H1 (cell line): ENCODE measurements at regions not wholly inside any gene's neighbourhood (a gene's known extent, or its start where the extent isn't known, plus 50 kb on each side); places are given as distances from the start of the nearest gene placed in this dataset.

Experiments
- CTCF ChIA-PET: fragments of 300-600 bp; sonication (Branson Sonifier 250); formaldehyde crosslinking; loops from one replicate; lab custom pipeline; 2021; ENCODE audit not compliant: partially characterized antibody; lab: Charles Lee
- POLR2A ChIA-PET: fragments of 300-600 bp; sonication (Branson Sonifier 250); formaldehyde crosslinking; loops from one replicate; lab custom pipeline; 2021; ENCODE audit warnings: inconsistent platforms; ENCODE audit not compliant: partially characterized antibody; lab: Charles Lee
- DNase-seq, 2 experiments: peaks; one replicate each; pipeline versions ENCODE4 v3.0.0 to v3.0.0-alpha.2; 2010 to 2022; ENCODE audit warnings: low spot score in 2 of 2, low read depth in 1 of 2, mixed read lengths in 1 of 2
- FAIRE-seq: peaks from 2 replicates; lab custom pipeline; 2011; peaks lifted over from hg19 to GRCh38; lab: Jason Lieb, UNC
- H2AFZ ChIP-seq: 2 replicates; pipeline ENCODE4 v1.8.1; 2012; ENCODE audit warnings: low read length, inconsistent platforms
- H2AK5ac ChIP-seq: 2 replicates; pipeline ENCODE4 v1.6.1; 2013; ENCODE audit warnings: low read depth, low read length
- H2BK120ac ChIP-seq: replicated peaks from 2 replicates; pipeline ENCODE3; 2013; ENCODE audit warnings: low read depth, low read length, inconsistent platforms
- H2BK12ac ChIP-seq: 2 replicates; pipeline ENCODE4 v1.6.1; 2013; ENCODE audit warnings: low read depth, low read length
- H2BK15ac ChIP-seq: 2 replicates; pipeline ENCODE4 v1.6.1; 2013; ENCODE audit warnings: low read length
- H2BK20ac ChIP-seq: 2 replicates; pipeline ENCODE4 v1.6.1; 2013; ENCODE audit warnings: low read length
- H2BK5ac ChIP-seq: 2 replicates; pipeline ENCODE4 v1.6.1; 2013; ENCODE audit warnings: low read depth, low read length
- H3K14ac ChIP-seq: 2 replicates; pipeline ENCODE4 v1.6.1; 2013; ENCODE audit warnings: inconsistent platforms; ENCODE audit not compliant: insufficient read length
- H3K18ac ChIP-seq: 2 replicates; pipeline ENCODE4 v1.6.1; 2013; ENCODE audit warnings: low read length; ENCODE audit errors: extremely low read depth
- H3K23ac ChIP-seq: 2 replicates; pipeline ENCODE4 v1.6.1; 2013; ENCODE audit warnings: inconsistent platforms; ENCODE audit not compliant: insufficient read length
- H3K23me2 ChIP-seq: 2 replicates; pipeline ENCODE4 v1.6.1; 2013; ENCODE audit warnings: low read depth, low read length
- H3K27ac ChIP-seq: 2 replicates; pipeline ENCODE4 v1.6.1; 2011; ENCODE audit warnings: low read depth, low read length, inconsistent platforms
- H3K27me3 ChIP-seq, 4 experiments: replicated peaks in 1 of 4; 1 replicate in 1 of 4; 2 replicates in 3 of 4; pipeline versions ENCODE4 v1.6.1 to v1.8.1; 2011 to 2013; ENCODE audit warnings: low read length in 3 of 4, mild to moderate bottlenecking in 3 of 4, inconsistent platforms in 2 of 4, mixed read lengths in 2 of 4, moderate library complexity in 1 of 4; ENCODE audit not compliant: control insufficient read depth in 3 of 4, insufficient read depth in 3 of 4; ENCODE audit errors: extremely low read depth in 1 of 4
- H3K36me3 ChIP-seq, 4 experiments: 2 replicates each; pipeline versions ENCODE4 v1.6.1 to v1.8.1; 2011 to 2013; ENCODE audit warnings: mild to moderate bottlenecking in 4 of 4, low read length in 3 of 4, moderate library complexity in 2 of 4, control low read depth in 1 of 4, inconsistent platforms in 1 of 4; ENCODE audit not compliant: insufficient read depth in 4 of 4, control insufficient read depth in 2 of 4
- H3K4ac ChIP-seq: replicated peaks from 2 replicates; pipeline ENCODE3; 2013; ENCODE audit warnings: low read length, low read depth, mixed read lengths, inconsistent platforms; ENCODE audit not compliant: insufficient read length
- H3K4me1 ChIP-seq, 4 experiments: replicated peaks in 1 of 4; 1 replicate in 1 of 4; 2 replicates in 3 of 4; pipeline versions ENCODE4 v1.6.1 to v1.8.1; 2011 to 2013; ENCODE audit warnings: low read length in 3 of 4, inconsistent platforms in 2 of 4, mixed read lengths in 1 of 4; ENCODE audit not compliant: insufficient read depth in 4 of 4, control insufficient read depth in 3 of 4
- H3K4me2 ChIP-seq, 2 experiments: 2 replicates each; pipeline versions ENCODE4 v1.6.1 to v1.8.1; 2011 to 2013; ENCODE audit warnings: low read depth in 2 of 2, low read length in 2 of 2, control low read depth in 1 of 2, inconsistent platforms in 1 of 2, mild to moderate bottlenecking in 1 of 2; ENCODE audit not compliant: insufficient read depth in 1 of 2
- H3K4me3 ChIP-seq, 4 experiments: fragments of 200-600, 300-600 bp in 1 of 4; sonication (generic), shearing (Covaris generic), sonication (Bioruptor Twin) in 1 of 4; 2 replicates each; pipeline versions ENCODE4 v1.5.1 to v1.8.1; 2011 to 2016; ENCODE audit warnings: low read length in 4 of 4, low read depth in 3 of 4, control low read depth in 2 of 4, inconsistent platforms in 2 of 4, mild to moderate bottlenecking in 2 of 4, mixed read lengths in 1 of 4, moderate library complexity in 1 of 4; ENCODE audit not compliant: insufficient read depth in 2 of 4; ENCODE audit errors: extremely low read depth in 1 of 4
- H3K56ac ChIP-seq: replicated peaks from 2 replicates; pipeline ENCODE3; 2013; ENCODE audit warnings: low read depth, mild to moderate bottlenecking, mixed read lengths, low read length, inconsistent platforms; ENCODE audit not compliant: insufficient read length
- H3K79me1 ChIP-seq: 2 replicates; pipeline ENCODE4 v1.6.1; 2013; ENCODE audit warnings: low read depth, low read length, control low read depth
- H3K79me2 ChIP-seq, 2 experiments: 2 replicates each; pipeline versions ENCODE4 v1.6.1 to v1.8.1; 2012 to 2013; ENCODE audit warnings: low read length in 2 of 2, mild to moderate bottlenecking in 2 of 2, inconsistent platforms in 1 of 2; ENCODE audit not compliant: insufficient read depth in 2 of 2, control insufficient read depth in 1 of 2
- H3K9ac ChIP-seq, 4 experiments: replicated peaks in 1 of 4; 1 replicate in 1 of 4; 2 replicates in 3 of 4; pipeline versions ENCODE4 v1.6.1 to v1.8.1; 2011 to 2013; ENCODE audit warnings: low read depth in 3 of 4, low read length in 3 of 4, control low read depth in 2 of 4, mild to moderate bottlenecking in 2 of 4, moderate library complexity in 2 of 4, inconsistent platforms in 1 of 4; ENCODE audit errors: extremely low read depth in 1 of 4
- H3K9me3 ChIP-seq, 2 experiments: 2 replicates each; pipeline versions ENCODE4 v1.6.1 to v1.8.1; 2012 to 2013; ENCODE audit warnings: mild to moderate bottlenecking in 2 of 2, moderate library complexity in 2 of 2, control low read depth in 1 of 2, inconsistent platforms in 1 of 2, low read depth in 1 of 2, low read length in 1 of 2, mixed read lengths in 1 of 2; ENCODE audit not compliant: insufficient read depth in 2 of 2
- H4K20me1 ChIP-seq, 2 experiments: replicated peaks in 1 of 2; 2 replicates each; pipeline versions ENCODE3 to v1.8.1; 2011 to 2013; ENCODE audit warnings: inconsistent platforms in 2 of 2, low read length in 2 of 2, mild to moderate bottlenecking in 1 of 2; ENCODE audit not compliant: insufficient read depth in 2 of 2, control insufficient read depth in 1 of 2
- H4K5ac ChIP-seq: 2 replicates; pipeline ENCODE4 v1.6.1; 2013; ENCODE audit warnings: low read length, low read depth, mixed read lengths, inconsistent platforms; ENCODE audit not compliant: insufficient read length
- H4K8ac ChIP-seq: 2 replicates; pipeline ENCODE4 v1.8.0; 2013; ENCODE audit warnings: mild to moderate bottlenecking, moderate library complexity, low read length, inconsistent platforms; ENCODE audit not compliant: insufficient read depth; ENCODE audit errors: extremely low read depth
- H4K91ac ChIP-seq: replicated peaks from 2 replicates; pipeline ENCODE3; 2013; ENCODE audit warnings: low read length, mixed read lengths, inconsistent platforms; ENCODE audit not compliant: insufficient read length
- ATF3 ChIP-seq: IDR thresholded peaks from 2 replicates; pipeline ENCODE4 v1.6.1; 2011; ENCODE audit warnings: low read depth, mild to moderate bottlenecking, low read length; ENCODE audit not compliant: insufficient read depth
- BCL11A ChIP-seq, 2 experiments: IDR thresholded peaks; one replicate each; pipeline ENCODE4 v1.6.1; 2011; ENCODE audit warnings: low read depth in 2 of 2, low read length in 2 of 2, mild to moderate bottlenecking in 2 of 2
- CREB1 ChIP-seq: IDR thresholded peaks from 2 replicates; pipeline ENCODE4 v1.6.1; 2012; ENCODE audit warnings: inconsistent platforms
- CTBP2 ChIP-seq: IDR thresholded peaks from 2 replicates; pipeline ENCODE4 v1.7.0; 2011; ENCODE audit warnings: borderline replicate concordance, mild to moderate bottlenecking, moderate library complexity, mixed read lengths, low read length; ENCODE audit not compliant: insufficient read depth, insufficient read length
- EGR1 ChIP-seq: IDR thresholded peaks from 2 replicates; pipeline ENCODE4 v1.6.1; 2011; ENCODE audit warnings: low read depth, low read length, borderline replicate concordance
- HDAC2 ChIP-seq, 2 experiments: fragments of 300-600 bp in 1 of 2; sonication (generic) in 1 of 2; IDR thresholded peaks; 2 replicates each; pipeline ENCODE4 v1.6.1; 2011 to 2012; ENCODE audit warnings: low read depth in 2 of 2, low read length in 2 of 2, mild to moderate bottlenecking in 2 of 2, moderate library complexity in 2 of 2, borderline replicate concordance in 1 of 2, inconsistent platforms in 1 of 2
- HDAC6 ChIP-seq: IDR thresholded peaks from one replicate; pipeline ENCODE4 v1.7.1; 2012; ENCODE audit warnings: low read depth, mild to moderate bottlenecking, inconsistent platforms, low read length, moderate library complexity
- KDM5A ChIP-seq: fragments of 200-600 bp; IDR thresholded peaks from 2 replicates; pipeline ENCODE4 v1.7.1; 2012; ENCODE audit warnings: mild to moderate bottlenecking, low read length, inconsistent platforms, mixed read lengths
- MAX ChIP-seq: IDR thresholded peaks from 2 replicates; pipeline ENCODE4 v1.6.1; 2012; ENCODE audit warnings: inconsistent platforms
- NRF1 ChIP-seq: IDR thresholded peaks from 2 replicates; pipeline ENCODE4 v1.6.1; 2011; ENCODE audit warnings: mild to moderate bottlenecking, low read depth, low read length, improper control_type of control experiment
- POLR2AphosphoS5 ChIP-seq: IDR thresholded peaks from 2 replicates; pipeline ENCODE4 v1.6.1; 2011; ENCODE audit warnings: low read depth, low read length
- TAF7 ChIP-seq: optimal IDR thresholded peaks from 2 replicates; pipeline ENCODE3; 2011; ENCODE audit warnings: low read depth, mild to moderate bottlenecking, inconsistent platforms, low read length, moderate library complexity, borderline replicate concordance
- ZNF274 ChIP-seq: IDR thresholded peaks from 2 replicates; pipeline ENCODE4 v1.7.0; 2012; ENCODE audit warnings: low read length, borderline replicate concordance; ENCODE audit errors: extremely low read depth
- WGBS, 2 experiments: shearing (Covaris generic) in 1 of 2; methylation state at CpG; one replicate each; pipeline versions ENCODE4 v1.1.6 to v1.1.7; 2013 to 2015; ENCODE audit warnings: low lambda C conversion rate in 2 of 2, mixed read lengths in 2 of 2, inconsistent platforms in 1 of 2, low coverage in 1 of 2, missing lambda C conversion rate in 1 of 2; ENCODE audit not compliant: insufficient replicate concordance in 2 of 2, insufficient coverage in 1 of 2, insufficient read length in 1 of 2; ENCODE audit errors: extremely low coverage in 1 of 2, missing lambda C conversion rate in 1 of 2; 5-methylcytosine and 5-hydroxymethylcytosine counted together

- Histone ChIP-seq H4K8ac (no peak overlapping the region), H3K36me3 (no peaks in the 10 kb centered on the region), H2BK12ac (no peak overlapping the region), H3K4me3 (no peak overlapping the region), H3K79me2 (no peaks in the 10 kb centered on the region), H4K20me1 (no peaks in the 10 kb centered on the region), H2BK5ac (no peak overlapping the region), H3K23me2 (no peaks in the 10 kb centered on the region), H3K9ac (no peak overlapping the region), H3K4me1 (no peaks in the 10 kb centered on the region), H2AK5ac (no peak overlapping the region), H3K4ac (no peak overlapping the region), H3K14ac (no peak overlapping the region), H3K79me1 (no peaks in the 10 kb centered on the region), H3K56ac (no peak overlapping the region), H3K23ac (no peak overlapping the region), H3K18ac (no peak overlapping the region), H2BK15ac (no peak overlapping the region), H2AFZ (no peak overlapping the region), H2BK120ac (no peak overlapping the region), H4K91ac (no peak overlapping the region), H3K27ac (no peak overlapping the region), H3K9me3 (no peaks in the 10 kb centered on the region), H3K27me3 (no peaks in the 10 kb centered on the region), H4K5ac (no peak overlapping the region), H2BK20ac (no peak overlapping the region), H3K4me2 (no peak overlapping the region)
- ChIA-PET POLR2A (no interaction called here), CTCF (no interaction called here)
- no peak for DNase-seq
- 86% methylated on average over 1 of the region's 1 CpG; no CpG with 5 or more reads in 1 of the 2 experiments for WGBS, 2 experiments
- no peak for FAIRE-seq
- no peak for TF ChIP-seq NRF1
- no peak for TF ChIP-seq KDM5A
- TF ChIP-seq ATF3: no peak
- no peak for TF ChIP-seq ZNF274
- TF ChIP-seq EGR1: no peak
- no peak for TF ChIP-seq HDAC2 (IDR thresholded peaks at IDR 0.05; ENCODE audit: borderline replicate concordance in 1 of 2, low read depth in 2 of 2, low read length in 2 of 2)
- no peak for TF ChIP-seq BCL11A (IDR thresholded peaks at IDR 0.05; ENCODE audit: low read depth in 2 of 2, low read length in 2 of 2)
- TF ChIP-seq TAF7: no peak
- no peak for TF ChIP-seq CREB1
- TF ChIP-seq MAX: no peak
- TF ChIP-seq POLR2AphosphoS5: no peak
- TF ChIP-seq HDAC6: no peak
- TF ChIP-seq CTBP2: no peak
Observed at GRCh38 chr4:134883831-134884449, 682.4 kb upstream of the PABPC4L start.
